Activated naive CD8-positive, alpha-beta T cell treated with anti-CD3 and anti-CD28 coated beads for 36 hours (primary cell): ENCODE measurements at regions not wholly inside any gene's neighbourhood (a gene's known extent, or its start where the extent isn't known, plus 50 kb on each side); places are given as distances from the start of the nearest gene placed in this dataset.

Experiments
- DNase-seq: peaks from one replicate; pipeline ENCODE4 v3.0.0; 2021
- H3K27ac Mint-ChIP-seq: one replicate; pipeline ENCODE4 v1.8.0; 2022; ENCODE audit warnings: mild to moderate bottlenecking, moderate library complexity, mixed read lengths
- H3K27me3 Mint-ChIP-seq: one replicate; pipeline ENCODE4 v1.8.0; 2022; ENCODE audit warnings: mild to moderate bottlenecking, mixed read lengths
- H3K36me3 Mint-ChIP-seq: one replicate; pipeline ENCODE4 v1.8.0; 2021; ENCODE audit warnings: mild to moderate bottlenecking, mixed read lengths
- H3K4me1 Mint-ChIP-seq: one replicate; pipeline ENCODE4 v1.8.0; 2021; ENCODE audit warnings: mixed read lengths
- H3K4me3 Mint-ChIP-seq: one replicate; pipeline ENCODE4 v1.8.0; 2022; ENCODE audit warnings: mild to moderate bottlenecking, moderate library complexity, mixed read lengths
- H3K9me3 Mint-ChIP-seq: one replicate; pipeline ENCODE4 v1.8.0; 2022; ENCODE audit warnings: mixed read lengths

- Mint-ChIP-seq H3K27me3 (no peaks in the 10 kb centered on the region), H3K27ac (no peak overlapping the region), H3K36me3 (no peaks in the 10 kb centered on the region), H3K9me3 (no peaks in the 10 kb centered on the region), H3K4me1 (no peaks in the 10 kb centered on the region), H3K4me3 (no peak overlapping the region)
- DNase-seq, result no peak
Observed at GRCh38 chr17:77299256-77300015, 158.7 kb downstream of the SEC14L1 start.

- no peaks in the 10 kb centered on the region for H3K27me3 Mint-ChIP-seq
- no peaks in the 10 kb centered on the region for H3K36me3 Mint-ChIP-seq
- no peak overlapping the region for H3K4me3 Mint-ChIP-seq
- H3K4me1 Mint-ChIP-seq, result peaks cover 2% of the 10 kb centered on the region
- DNase-seq, result no peak
- no peaks in the 10 kb centered on the region for H3K9me3 Mint-ChIP-seq
- no peak overlapping the region for H3K27ac Mint-ChIP-seq
Observed at GRCh38 chr17:77300016-77300686, 159.4 kb downstream of the SEC14L1 start.

- no peak for DNase-seq
- peaks cover 2% of the 10 kb centered on the region for H3K4me1 Mint-ChIP-seq
- no peaks in the 10 kb centered on the region for H3K9me3 Mint-ChIP-seq
- no peaks in the 10 kb centered on the region for H3K36me3 Mint-ChIP-seq
- no peak overlapping the region for H3K27ac Mint-ChIP-seq
- H3K4me3 Mint-ChIP-seq, result no peak overlapping the region
- H3K27me3 Mint-ChIP-seq, result no peaks in the 10 kb centered on the region
Observed at GRCh38 chr17:77301694-77302266, 161.0 kb downstream of the SEC14L1 start.

DNA sequence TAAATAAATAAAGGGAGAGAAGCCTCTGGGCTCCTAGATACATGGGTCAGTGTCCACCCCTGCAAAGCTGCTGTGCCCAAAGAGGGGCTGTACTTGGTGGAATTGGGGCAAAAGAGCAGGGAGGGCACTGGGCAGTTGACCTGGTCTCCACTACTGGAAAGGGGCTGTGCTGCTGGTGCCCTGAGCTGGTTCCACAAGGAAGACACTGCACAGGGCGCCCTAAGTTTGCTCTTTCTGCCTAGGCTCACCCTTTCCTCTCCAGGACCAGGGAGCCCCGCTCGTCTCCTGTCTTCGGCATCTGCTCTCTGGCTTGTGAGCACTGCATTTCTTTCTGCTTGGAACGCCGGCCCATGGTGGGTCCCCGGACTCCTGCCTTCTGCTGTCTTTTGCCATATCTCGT lies 161.9 kb downstream of the SEC14L1 start:
- H3K27me3 Mint-ChIP-seq, result no peaks in the 10 kb centered on the region
- H3K4me1 Mint-ChIP-seq, result peaks cover 2% of the 10 kb centered on the region
- DNase-seq, result no peak
- H3K27ac Mint-ChIP-seq, result no peak overlapping the region
- H3K9me3 Mint-ChIP-seq, result no peaks in the 10 kb centered on the region
- no peaks in the 10 kb centered on the region for H3K36me3 Mint-ChIP-seq
- no peak overlapping the region for H3K4me3 Mint-ChIP-seq

DNA sequence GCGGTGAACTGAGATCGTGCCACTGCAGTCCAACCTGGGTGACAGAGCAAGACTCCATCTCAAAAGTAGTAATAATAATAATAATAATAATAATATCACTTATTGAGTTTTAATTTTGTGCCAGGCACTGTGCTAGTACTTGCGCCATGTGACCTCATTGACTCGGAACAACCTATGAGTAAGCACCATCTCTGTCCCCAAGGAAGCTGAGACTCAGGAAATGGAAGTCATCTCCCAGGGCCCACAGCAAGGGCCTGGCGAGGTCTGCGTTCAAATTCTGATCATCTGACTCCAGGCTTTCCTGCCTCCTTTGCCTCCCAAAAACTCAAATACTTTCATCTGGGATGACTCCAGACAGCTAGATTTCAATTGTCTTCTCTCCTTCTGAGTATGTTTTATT lies 162.9 kb downstream of the SEC14L1 start:
- no peak overlapping the region for H3K4me3 Mint-ChIP-seq
- H3K27ac Mint-ChIP-seq, result no peak overlapping the region
- H3K27me3 Mint-ChIP-seq, result no peaks in the 10 kb centered on the region
- no peak for DNase-seq
- H3K4me1 Mint-ChIP-seq, result peaks cover 2% of the 10 kb centered on the region
- no peaks in the 10 kb centered on the region for H3K36me3 Mint-ChIP-seq
- no peaks in the 10 kb centered on the region for H3K9me3 Mint-ChIP-seq

DNA sequence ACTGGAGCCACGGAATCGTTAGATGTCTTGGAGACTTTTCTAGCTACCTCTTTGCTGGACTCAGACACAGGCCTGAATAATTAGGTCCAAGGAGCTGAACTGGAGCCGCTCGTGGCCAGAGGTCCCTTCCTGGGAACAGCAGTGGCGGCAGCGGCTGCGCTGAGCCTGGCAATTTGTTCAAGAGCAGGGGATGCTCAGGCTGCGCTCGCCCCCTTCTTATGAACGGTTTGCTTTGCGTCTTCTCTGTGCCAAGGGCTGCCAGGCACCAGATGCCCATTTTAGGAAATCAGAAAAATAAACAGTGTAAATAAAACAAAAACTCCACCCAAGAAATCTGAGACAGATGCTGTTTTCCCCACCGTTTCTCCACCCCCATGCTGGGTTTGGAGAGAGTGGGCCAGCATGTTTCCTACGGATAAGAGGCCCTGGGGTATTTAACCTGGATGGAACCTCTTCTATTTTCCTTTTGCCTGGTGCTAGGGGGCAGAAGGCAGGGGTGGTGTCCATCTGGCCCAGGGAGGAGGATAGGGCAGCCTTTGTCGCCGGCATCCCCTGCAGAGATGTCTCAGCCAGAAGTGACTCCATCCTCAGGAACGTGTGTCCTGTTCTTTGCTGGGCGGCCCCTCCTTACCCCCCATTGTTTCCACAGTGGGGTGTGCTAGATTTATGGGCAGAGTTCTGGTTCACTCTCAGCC lies 163.4 kb downstream of the SEC14L1 start:
- Mint-ChIP-seq H3K4me3 (no peak overlapping the region), H3K9me3 (no peaks in the 10 kb centered on the region), H3K27me3 (no peaks in the 10 kb centered on the region), H3K4me1 (peaks cover 2% of the 10 kb centered on the region), H3K27ac (no peak overlapping the region), H3K36me3 (no peaks in the 10 kb centered on the region)
- DNase-seq, result no peak

- Mint-ChIP-seq H3K27me3 (no peaks in the 10 kb centered on the region), H3K36me3 (no peaks in the 10 kb centered on the region), H3K9me3 (no peaks in the 10 kb centered on the region), H3K27ac (no peak overlapping the region), H3K4me3 (no peak overlapping the region), H3K4me1 (peaks cover 2% of the 10 kb centered on the region)
- no peak for DNase-seq
Observed at GRCh38 chr17:77304746-77305473, 164.1 kb downstream of the SEC14L1 start.

GRCh38 chr17:77306048-77306789 lies 165.4 kb downstream of the SEC14L1 start:
- no peaks in the 10 kb centered on the region for H3K9me3 Mint-ChIP-seq
- H3K4me3 Mint-ChIP-seq, result no peak overlapping the region
- H3K36me3 Mint-ChIP-seq, result no peaks in the 10 kb centered on the region
- H3K27ac Mint-ChIP-seq, result no peak overlapping the region
- no peak for DNase-seq
- no peaks in the 10 kb centered on the region for H3K27me3 Mint-ChIP-seq
- H3K4me1 Mint-ChIP-seq, result peaks cover 2% of the 10 kb centered on the region

GRCh38 chr17:77306790-77307478 lies 166.2 kb downstream of the SEC14L1 start:
- Mint-ChIP-seq H3K9me3 (no peaks in the 10 kb centered on the region), H3K27ac (no peak overlapping the region), H3K4me1 (peaks cover 2% of the 10 kb centered on the region), H3K4me3 (no peak overlapping the region), H3K36me3 (no peaks in the 10 kb centered on the region), H3K27me3 (no peaks in the 10 kb centered on the region)
- DNase-seq, result no peak

GRCh38 chr17:77307479-77308198 lies 166.9 kb downstream of the SEC14L1 start:
- Mint-ChIP-seq H3K27ac (no peak overlapping the region), H3K4me1 (peaks cover 2% of the 10 kb centered on the region), H3K9me3 (no peaks in the 10 kb centered on the region), H3K27me3 (no peaks in the 10 kb centered on the region), H3K36me3 (no peaks in the 10 kb centered on the region), H3K4me3 (no peak overlapping the region)
- no peak for DNase-seq

- no peak overlapping the region for H3K4me3 Mint-ChIP-seq
- no peaks in the 10 kb centered on the region for H3K36me3 Mint-ChIP-seq
- no peak for DNase-seq
- no peaks in the 10 kb centered on the region for H3K27me3 Mint-ChIP-seq
- H3K27ac Mint-ChIP-seq, result no peak overlapping the region
- H3K4me1 Mint-ChIP-seq, result peaks cover 2% of the 10 kb centered on the region
- no peaks in the 10 kb centered on the region for H3K9me3 Mint-ChIP-seq
Observed at GRCh38 chr17:77308861-77309726, 168.3 kb downstream of the SEC14L1 start.

GRCh38 chr17:77310336-77310735 lies 169.6 kb downstream of the SEC14L1 start:
- no peaks in the 10 kb centered on the region for H3K27me3 Mint-ChIP-seq
- no peak overlapping the region for H3K4me3 Mint-ChIP-seq
- no peaks in the 10 kb centered on the region for H3K4me1 Mint-ChIP-seq
- no peak for DNase-seq
- H3K9me3 Mint-ChIP-seq, result no peaks in the 10 kb centered on the region
- H3K36me3 Mint-ChIP-seq, result no peaks in the 10 kb centered on the region
- H3K27ac Mint-ChIP-seq, result no peak overlapping the region
